Caco-2 (cell line): ENCODE measurements at regions not wholly inside any gene's neighbourhood (a gene's known extent, or its start where the extent isn't known, plus 50 kb on each side); places are given as distances from the start of the nearest gene placed in this dataset.

Experiments used
- BruUV-seq: library from RNA; stranded (reverse); fragments of 400-500 nt; replicated peaks from 2 replicates; lab custom pipeline; 2021; lab: Mats Ljungman, UMichigan
- CTCF ChIA-PET: fragments of 300-600 bp; sonication (Branson Sonifier 250); formaldehyde crosslinking; loops from one replicate; lab custom pipeline; 2022; ENCODE audit warnings: antibody characterized with exemption; lab: Charles Lee
- POLR2A ChIA-PET: fragments of 300-600 bp; sonication (Branson Sonifier 250); formaldehyde crosslinking; loops from one replicate; lab custom pipeline; 2022; ENCODE audit warnings: antibody characterized with exemption; lab: Charles Lee
- DNase-seq, 2 experiments: peaks; one replicate each; pipeline versions ENCODE4 v3.0.0 to v3.0.0-alpha.2; 2020 to 2022
- H3K27me3 ChIP-seq: replicated peaks from 2 replicates; pipeline ENCODE4 v1.6.0; 2011; ENCODE audit warnings: low read length; ENCODE audit not compliant: control insufficient read depth, insufficient read depth
- H3K36me3 ChIP-seq: 2 replicates; pipeline ENCODE4 v1.5.1; 2011; ENCODE audit warnings: low read length; ENCODE audit not compliant: control insufficient read depth, insufficient read depth
- H3K4me1 ChIP-seq: fragments of 250-450 bp; sonication (Bioruptor Pico); 2 replicates; pipeline ENCODE4 v1.5.1; 2020; ENCODE audit warnings: mild to moderate bottlenecking
- H3K4me3 ChIP-seq: 2 replicates; pipeline ENCODE4 v1.5.1; 2011; ENCODE audit warnings: low read depth, mild to moderate bottlenecking, control low read depth, low read length
- H3K9me3 ChIP-seq: fragments of 250-450 bp; sonication (Bioruptor Pico); 2 replicates; pipeline ENCODE4 v1.5.1; 2020; ENCODE audit warnings: mild to moderate bottlenecking, moderate library complexity
- H3K27ac Mint-ChIP-seq: one replicate; pipeline ENCODE4 v1.8.0; 2022; ENCODE audit warnings: mixed read lengths; ENCODE audit not compliant: unreplicated experiment
- H3K27me3 Mint-ChIP-seq: one replicate; pipeline ENCODE4 v1.8.0; 2022; ENCODE audit warnings: mixed read lengths; ENCODE audit not compliant: insufficient read depth, unreplicated experiment
- H3K36me3 Mint-ChIP-seq: one replicate; pipeline ENCODE4 v1.8.0; 2022; ENCODE audit warnings: mild to moderate bottlenecking, mixed read lengths; ENCODE audit not compliant: insufficient read depth, unreplicated experiment
- H3K4me1 Mint-ChIP-seq: one replicate; pipeline ENCODE4 v1.8.0; 2022; ENCODE audit warnings: low read depth, mixed read lengths; ENCODE audit not compliant: unreplicated experiment
- H3K4me3 Mint-ChIP-seq: one replicate; pipeline ENCODE4 v1.8.0; 2022; ENCODE audit warnings: mild to moderate bottlenecking, moderate library complexity, mixed read lengths; ENCODE audit not compliant: unreplicated experiment
- H3K9me3 Mint-ChIP-seq: one replicate; pipeline ENCODE4 v1.8.0; 2022; ENCODE audit warnings: mixed read lengths; ENCODE audit not compliant: unreplicated experiment
- intact Hi-C: fragments of 100-400 bp; cut with micrococcal nuclease; formaldehyde crosslinking; loops from one replicate; pipeline ENCODE4 v1.10.0; 2022; ENCODE audit not compliant: unreplicated experiment
- TF ChIP-seq, protein P1 (sequence below), 2 experiments: fragments of 200-600 bp in 1 of 2; IDR thresholded peaks; 1 replicate in 1 of 2; 2 replicates in 1 of 2; pipeline versions ENCODE4 v1.5.1 to v1.8.0; 2011 to 2022; ENCODE audit warnings: antibody characterized with exemption in 1 of 2, control low read depth in 1 of 2, inconsistent platforms in 1 of 2, low read depth in 1 of 2, low read length in 1 of 2, mild to moderate bottlenecking in 1 of 2, moderate library complexity in 1 of 2; ENCODE audit not compliant: insufficient read depth in 1 of 2, severe bottlenecking in 1 of 2, unreplicated experiment in 1 of 2

DNA sequence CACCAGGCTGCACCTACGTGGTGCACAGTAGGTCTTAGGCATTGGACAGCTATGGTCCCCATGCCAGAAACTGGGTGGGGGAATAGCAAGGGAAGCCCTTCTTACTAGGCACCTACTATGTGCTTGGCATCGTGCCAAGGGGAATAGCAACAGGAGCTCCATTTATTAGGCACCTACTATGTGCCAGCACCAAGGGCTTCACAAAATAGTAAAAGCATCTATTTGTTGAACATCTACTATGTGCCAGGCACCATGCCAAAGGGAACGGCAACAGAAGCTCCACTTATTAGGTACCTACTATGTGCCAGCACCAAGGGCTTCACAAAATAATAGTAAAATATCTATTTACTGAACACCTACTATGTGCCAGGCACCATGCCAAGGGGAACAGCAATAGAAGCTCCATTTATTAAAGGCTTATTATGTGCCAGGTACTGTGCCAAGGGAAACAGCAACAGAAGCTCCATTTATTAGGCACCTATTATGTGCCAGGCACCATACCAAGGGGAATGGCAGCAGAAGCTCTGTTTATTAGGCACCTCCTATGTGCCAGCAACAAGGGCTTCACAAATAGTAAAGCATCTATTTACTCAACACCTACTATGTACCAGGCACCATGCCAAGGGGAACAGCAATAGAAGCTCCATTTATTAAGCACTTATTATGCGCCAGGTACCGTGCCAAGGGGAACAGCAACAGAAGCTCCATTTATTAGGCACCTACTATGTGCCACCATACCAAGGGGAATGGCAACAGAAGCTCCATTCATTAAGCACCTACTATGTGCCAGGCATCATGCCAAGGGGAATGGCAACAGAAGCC lies 108.5 kb downstream of the PTPRS start:
- no peak overlapping the region for H3K4me3 ChIP-seq
- no peaks in the 10 kb centered on the region for H3K36me3 ChIP-seq
- H3K27me3 Mint-ChIP-seq, result no peaks in the 10 kb centered on the region
- DNase-seq, result no peak
- H3K27ac Mint-ChIP-seq, result no peak overlapping the region
- intact Hi-C loops, result no loop called here
- H3K27me3 ChIP-seq, result no peaks in the 10 kb centered on the region
- H3K9me3 Mint-ChIP-seq, result no peaks in the 10 kb centered on the region
- H3K4me1 ChIP-seq, result no peaks in the 10 kb centered on the region
- BruUV-seq, result no TSS peak
- TF ChIP-seq, protein P1, sequence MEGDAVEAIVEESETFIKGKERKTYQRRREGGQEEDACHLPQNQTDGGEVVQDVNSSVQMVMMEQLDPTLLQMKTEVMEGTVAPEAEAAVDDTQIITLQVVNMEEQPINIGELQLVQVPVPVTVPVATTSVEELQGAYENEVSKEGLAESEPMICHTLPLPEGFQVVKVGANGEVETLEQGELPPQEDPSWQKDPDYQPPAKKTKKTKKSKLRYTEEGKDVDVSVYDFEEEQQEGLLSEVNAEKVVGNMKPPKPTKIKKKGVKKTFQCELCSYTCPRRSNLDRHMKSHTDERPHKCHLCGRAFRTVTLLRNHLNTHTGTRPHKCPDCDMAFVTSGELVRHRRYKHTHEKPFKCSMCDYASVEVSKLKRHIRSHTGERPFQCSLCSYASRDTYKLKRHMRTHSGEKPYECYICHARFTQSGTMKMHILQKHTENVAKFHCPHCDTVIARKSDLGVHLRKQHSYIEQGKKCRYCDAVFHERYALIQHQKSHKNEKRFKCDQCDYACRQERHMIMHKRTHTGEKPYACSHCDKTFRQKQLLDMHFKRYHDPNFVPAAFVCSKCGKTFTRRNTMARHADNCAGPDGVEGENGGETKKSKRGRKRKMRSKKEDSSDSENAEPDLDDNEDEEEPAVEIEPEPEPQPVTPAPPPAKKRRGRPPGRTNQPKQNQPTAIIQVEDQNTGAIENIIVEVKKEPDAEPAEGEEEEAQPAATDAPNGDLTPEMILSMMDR (IDR thresholded peaks at IDR 0.05; ENCODE audit: insufficient read depth in 1 of 2, low read depth in 1 of 2, low read length in 1 of 2, severe bottlenecking in 1 of 2, unreplicated experiment in 1 of 2), result no peak
- no peak overlapping the region for H3K4me3 Mint-ChIP-seq
- POLR2A ChIA-PET, result no interaction called here
- no peaks in the 10 kb centered on the region for H3K4me1 Mint-ChIP-seq
- CTCF ChIA-PET, result interaction anchor here (0.7 kb wide), 2 partner anchors 145 to 227 kb away, joined by 4 to 5 read pairs; no protein-coding TSS in a partner anchor
- H3K9me3 ChIP-seq, result no peaks in the 10 kb centered on the region
- peaks cover 6% of the 10 kb centered on the region for H3K36me3 Mint-ChIP-seq

DNA sequence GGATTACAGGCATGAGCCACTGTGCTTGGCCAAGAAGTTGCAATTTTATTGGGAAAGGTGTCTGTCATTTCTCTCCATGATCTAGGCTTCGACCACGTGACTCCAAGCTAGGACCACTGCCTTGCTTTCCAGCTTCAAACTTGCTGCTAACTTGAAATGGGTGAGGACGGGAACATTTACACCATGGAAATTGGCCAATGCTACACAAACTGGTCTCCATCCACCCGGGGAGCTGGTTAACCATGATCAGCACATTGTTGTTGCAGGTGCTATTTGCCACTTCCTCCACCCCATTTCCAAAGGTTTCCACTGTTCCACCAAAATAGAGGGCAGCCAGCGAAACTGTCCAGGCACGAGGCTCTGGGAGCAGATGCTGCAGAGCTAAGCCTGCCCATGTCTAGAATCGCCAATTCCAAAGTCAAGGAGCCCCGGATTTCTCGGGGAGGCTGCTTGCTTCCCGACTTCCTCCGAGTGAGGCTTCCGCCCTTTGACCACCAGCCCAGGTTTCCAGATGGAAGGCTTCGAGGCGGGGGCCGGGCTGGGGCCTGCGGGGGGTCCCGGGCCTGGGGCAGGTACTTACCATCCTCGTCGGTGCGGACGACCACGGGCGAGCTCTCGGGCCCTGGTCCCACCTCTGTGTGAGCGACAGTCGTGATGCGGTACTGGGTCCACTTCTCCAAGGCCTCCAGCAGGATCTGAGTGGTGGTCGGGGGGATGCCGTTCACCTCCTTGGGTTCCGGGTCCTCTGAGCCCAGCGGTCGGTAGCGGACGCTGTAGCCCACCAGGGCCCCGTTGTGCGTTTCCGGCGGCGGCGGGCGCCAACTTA lies 109.7 kb downstream of the PTPRS start:
- ChIA-PET POLR2A (no interaction called here), CTCF (interaction anchor here (0.7 kb wide), 1 partner anchor 226 kb away, joined by 5 read pairs; no protein-coding TSS in a partner anchor)
- H3K36me3 Mint-ChIP-seq, result peaks cover 6% of the 10 kb centered on the region

More for the DNA sequence above, 109.7 kb downstream of the PTPRS start:
- H3K4me1 ChIP-seq, result no peaks in the 10 kb centered on the region
- no peaks in the 10 kb centered on the region for H3K9me3 Mint-ChIP-seq
- no peaks in the 10 kb centered on the region for H3K4me1 Mint-ChIP-seq
- H3K27me3 Mint-ChIP-seq, result no peaks in the 10 kb centered on the region
- H3K9me3 ChIP-seq, result no peaks in the 10 kb centered on the region
- intact Hi-C loops, result no loop called here
- no peak overlapping the region for H3K4me3 Mint-ChIP-seq
- H3K27me3 ChIP-seq, result no peaks in the 10 kb centered on the region
- no peak for DNase-seq
- H3K27ac Mint-ChIP-seq, result no peak overlapping the region
- TF ChIP-seq, protein P1 (IDR thresholded peaks at IDR 0.05; ENCODE audit: insufficient read depth in 1 of 2, low read depth in 1 of 2, low read length in 1 of 2, severe bottlenecking in 1 of 2, unreplicated experiment in 1 of 2), result no peak
- no TSS peak for BruUV-seq
- no peaks in the 10 kb centered on the region for H3K36me3 ChIP-seq
- H3K4me3 ChIP-seq, result no peak overlapping the region
